D341Med (cell line): ENCODE measurements at regions not wholly inside any gene's neighbourhood (a gene's known extent, or its start where the extent isn't known, plus 50 kb on each side); places are given as distances from the start of the nearest gene placed in this dataset.
"Not testable (repeated sequence)": the region's sequence is repeated elsewhere in the genome, so short reads cannot be mapped to it uniquely, and the experiment has no call there.

ENCODE experiments used
- DNase-seq: peaks from one replicate; pipeline ENCODE4 v3.0.0; 2012; ENCODE audit warnings: low spot score

DNA sequence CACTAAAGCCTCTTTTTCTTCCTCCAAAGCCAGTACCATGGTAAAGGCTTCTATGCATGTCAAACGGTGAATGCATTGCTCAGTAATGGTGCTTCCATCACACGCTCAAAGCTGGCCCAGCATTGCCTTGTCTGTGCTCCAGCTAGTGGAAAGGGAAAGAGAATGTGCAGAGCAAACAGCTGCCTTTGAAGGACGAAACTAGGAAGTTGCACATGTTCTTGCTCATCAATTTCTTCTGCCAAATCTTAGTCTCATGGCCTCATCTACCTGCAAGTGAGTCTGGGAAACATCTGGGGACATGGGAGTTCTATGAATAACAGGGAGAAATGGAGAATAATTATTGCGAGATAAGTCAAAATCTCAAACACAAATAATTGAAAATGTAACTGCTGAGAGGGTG is 216.5 kb upstream of the SSTR4 start:
- DNase-seq = no peak

DNA sequence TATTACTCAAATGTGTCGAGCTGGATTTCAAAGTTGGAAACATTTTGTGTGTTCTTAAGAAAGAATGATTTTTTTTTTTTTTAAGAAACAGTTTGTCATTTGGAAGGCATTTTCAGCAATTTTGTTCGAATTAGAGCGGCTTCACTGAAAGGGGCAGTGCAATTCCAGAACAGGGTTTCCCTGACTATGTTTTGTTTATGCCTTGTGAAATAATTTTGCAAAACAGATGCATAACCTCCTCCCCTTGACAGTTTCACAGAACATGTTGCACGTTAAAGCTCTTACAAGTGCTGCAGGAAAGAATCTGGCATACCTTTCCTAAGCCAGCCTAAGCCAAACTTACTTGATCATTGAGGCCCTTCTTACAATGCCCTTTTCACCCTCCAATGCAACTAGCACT is 216.0 kb upstream of the SSTR4 start:
- DNase-seq = no peak

DNA sequence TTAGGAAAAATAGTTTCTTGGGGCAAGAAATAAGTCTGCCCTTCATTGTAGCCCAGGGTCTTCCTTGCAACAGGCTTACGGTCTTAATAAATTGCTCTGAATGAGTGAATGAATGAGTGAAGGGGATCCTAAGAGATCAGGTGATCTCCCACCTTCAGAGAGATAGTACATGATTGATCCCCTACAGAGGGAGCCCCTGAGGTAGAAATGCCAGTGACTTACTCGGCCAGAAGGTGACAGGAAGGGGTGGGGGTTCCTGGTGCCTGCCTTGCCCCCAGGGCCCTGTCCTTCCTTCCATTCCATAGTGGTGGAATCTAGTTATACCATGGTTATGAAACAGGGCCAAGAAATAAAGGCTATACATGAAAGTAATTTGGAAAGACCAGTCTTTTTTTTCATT is 215.3 kb upstream of the SSTR4 start:
- no peak for DNase-seq

DNA sequence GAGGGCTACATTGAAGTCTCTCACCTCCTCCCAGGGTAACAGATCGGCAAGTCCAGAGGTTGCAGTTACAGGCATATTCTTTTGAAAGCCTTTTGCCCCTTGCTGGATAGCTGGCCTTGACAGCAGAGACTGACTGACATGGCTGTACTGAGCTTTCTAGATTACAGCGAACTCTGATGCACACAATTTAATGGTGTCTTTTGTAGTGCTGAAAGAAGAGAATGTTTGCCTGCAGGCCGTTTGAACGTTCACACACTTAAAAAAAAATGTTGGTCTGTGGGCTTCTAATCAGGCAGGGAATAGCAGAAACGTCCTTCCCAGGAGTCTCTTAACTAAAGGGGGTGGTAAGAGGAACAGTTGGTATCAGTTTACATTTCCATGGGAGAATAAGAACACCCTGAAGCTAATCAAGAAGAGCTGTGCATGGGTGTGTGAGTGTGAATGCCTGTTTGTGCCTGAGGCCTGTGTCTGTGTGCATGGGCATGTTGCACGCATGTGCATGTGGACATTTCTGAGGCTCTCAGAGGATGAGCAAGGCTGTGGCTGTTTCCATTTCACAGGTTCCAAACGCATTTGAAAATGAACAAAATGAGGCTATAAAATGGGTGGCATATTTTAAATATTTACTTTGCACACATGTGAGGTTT is 213.9 kb upstream of the SSTR4 start:
- no peak for DNase-seq

DNA sequence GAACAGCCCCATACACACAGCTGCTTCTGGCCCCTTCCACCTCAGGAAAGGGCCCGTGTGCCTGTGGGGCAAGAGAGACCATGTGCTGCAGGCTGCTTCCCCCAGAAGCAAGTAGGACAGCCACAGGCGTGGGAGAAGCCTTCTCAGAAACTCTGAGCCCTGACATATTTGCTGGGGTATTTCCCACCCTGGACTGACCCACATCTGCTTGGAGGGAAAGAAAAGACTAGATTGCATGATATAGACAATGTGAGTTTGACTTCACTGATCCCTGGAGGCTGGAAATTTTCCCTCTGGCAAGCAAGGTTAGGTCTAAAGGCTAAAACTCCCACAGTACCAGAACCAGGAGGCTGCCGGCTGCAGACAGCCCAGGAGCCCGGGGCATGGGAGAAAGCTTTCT is 213.3 kb upstream of the SSTR4 start:
- no peak for DNase-seq

DNA sequence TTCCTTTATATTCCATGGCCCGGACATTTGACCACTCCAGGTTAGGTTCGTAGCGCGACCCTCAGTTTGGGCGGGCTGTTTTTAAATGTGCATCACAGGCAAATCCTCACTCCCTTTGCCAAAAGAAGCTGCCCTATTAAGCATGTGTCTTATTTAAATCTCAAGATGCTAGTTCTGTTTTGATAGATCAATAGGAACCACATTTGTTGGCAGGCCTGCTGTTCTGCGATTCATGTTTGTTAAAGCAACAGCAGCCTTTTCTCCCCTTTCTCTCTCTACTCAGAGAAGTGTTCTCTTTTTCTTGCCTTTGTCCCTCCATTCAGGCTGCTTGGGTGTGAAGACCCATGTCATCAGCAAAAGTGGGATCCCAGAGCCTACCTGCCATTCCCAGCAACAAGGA is 212.0 kb upstream of the SSTR4 start:
- DNase-seq = no peak

DNA sequence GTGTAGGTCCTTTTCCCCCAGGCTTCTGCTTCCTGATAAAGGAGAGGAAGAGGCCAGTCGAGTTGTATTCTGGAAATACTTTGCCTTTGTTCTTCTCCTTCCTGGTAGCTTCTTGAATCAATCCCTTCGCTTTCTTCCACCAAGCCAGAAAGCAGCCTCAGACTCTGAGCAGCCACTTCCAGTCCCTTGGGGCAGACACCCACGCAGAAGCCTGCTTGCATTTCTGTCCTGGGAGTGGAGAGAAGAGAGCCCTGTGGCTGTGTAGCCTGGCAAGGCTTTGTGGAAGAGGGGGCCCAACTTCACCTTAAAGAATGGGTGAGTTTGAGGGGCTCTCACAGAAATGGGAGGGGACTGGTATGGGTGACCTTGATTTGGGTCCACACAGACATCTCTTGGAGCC is 211.0 kb upstream of the SSTR4 start:
- DNase-seq = no peak

DNA sequence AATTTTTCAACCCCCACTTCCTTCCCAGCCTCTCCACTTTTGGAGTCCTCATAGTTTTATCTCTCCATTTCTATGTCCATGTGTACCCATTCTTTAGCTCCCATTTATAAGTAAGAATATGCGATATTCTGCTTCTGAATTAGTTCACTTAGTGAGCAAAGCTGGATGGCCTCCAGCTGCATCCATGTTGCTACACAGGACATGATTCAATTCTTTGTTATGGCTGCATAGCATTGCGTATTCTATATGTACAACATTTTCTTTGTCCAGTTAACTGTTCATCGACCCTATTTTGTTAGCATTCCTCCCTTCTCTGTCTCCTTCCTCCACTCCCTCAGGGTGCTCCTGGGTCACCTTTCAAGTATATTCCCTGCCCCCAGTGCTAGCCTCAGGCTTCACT is 210.0 kb upstream of the SSTR4 start:
- no peak for DNase-seq

DNA sequence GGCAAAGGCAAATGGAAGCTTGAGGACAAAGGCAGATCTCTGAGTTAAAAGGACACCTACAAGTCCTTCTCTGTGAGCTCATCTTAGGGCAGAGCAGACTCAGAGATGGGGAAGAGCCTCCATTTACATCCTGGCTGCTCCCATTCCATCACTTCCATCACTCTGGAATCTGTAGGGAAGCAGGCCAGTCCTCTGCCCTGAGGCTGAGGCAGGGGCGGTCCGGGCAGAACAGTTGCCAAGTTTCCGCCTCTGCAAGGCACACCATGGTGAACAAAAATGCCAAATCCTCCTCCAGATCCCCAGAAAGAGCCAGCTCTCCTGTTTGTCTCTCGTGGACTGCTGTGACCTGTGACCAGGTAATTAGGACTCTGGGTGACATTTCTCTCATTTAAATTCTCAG is 209.6 kb upstream of the SSTR4 start:
- no peak for DNase-seq

DNA sequence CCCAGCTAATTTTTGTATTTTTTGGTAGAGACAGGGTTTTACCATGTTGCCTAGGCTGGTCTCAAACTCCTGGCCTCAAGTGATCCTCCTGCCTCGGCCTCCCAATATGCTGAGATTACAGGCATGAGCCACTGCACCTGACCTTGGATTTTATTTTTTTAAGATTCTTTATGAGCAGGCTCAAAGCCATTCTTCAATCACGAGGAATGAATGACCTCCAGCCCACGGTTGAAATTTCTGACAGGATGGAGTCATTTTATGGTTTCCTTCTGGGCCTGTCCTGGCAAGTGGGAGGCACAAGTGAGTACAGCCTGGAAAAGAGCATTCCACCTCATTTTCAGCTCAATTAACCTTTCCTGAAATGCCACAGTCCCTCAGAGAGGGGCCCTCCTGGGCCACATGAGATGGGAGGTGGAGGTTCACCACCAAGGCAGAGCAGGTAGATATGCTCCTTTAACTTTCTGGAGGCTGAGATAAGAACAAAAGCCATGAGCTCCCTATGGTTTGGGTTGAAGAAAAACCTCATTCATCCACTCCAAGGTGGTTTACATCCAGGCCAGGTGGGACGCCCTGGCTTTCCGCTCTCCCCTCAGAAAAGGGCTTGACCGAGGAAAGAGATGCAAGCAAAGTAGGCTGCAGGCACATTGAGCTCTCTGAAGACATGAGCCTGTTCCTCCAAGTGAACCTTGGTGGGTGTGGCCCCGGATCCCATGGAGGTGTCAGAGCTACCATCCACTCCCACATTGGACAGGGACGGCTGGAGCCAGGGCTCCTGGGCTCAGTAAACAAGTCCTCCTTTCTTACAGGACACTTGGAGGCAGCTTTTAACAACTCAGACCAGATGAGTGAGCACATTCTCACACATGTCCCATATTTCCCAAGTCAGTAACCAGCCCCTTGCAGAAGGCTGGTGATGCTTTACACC is 208.5 kb upstream of the SSTR4 start:
- no peak for DNase-seq

DNA sequence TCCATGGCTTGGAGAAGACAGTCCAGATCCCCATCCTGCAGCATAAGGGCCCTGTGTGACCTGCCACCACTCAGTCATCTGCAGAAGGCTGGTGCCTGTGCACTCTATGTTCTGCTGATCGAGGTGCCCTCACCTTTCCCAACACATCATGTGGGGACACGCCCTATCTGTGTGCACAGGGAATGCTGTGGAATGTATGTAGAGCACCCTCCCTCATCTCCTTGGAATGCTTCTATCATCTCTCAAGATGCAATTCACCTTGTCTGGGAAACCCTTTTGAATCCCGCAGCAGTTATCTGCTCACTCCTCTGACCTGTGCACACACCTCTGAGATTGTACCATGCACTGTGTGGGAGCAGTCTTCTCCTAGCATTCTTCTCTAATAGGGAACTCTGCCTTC is 207.2 kb upstream of the SSTR4 start:
- no peak for DNase-seq

DNA sequence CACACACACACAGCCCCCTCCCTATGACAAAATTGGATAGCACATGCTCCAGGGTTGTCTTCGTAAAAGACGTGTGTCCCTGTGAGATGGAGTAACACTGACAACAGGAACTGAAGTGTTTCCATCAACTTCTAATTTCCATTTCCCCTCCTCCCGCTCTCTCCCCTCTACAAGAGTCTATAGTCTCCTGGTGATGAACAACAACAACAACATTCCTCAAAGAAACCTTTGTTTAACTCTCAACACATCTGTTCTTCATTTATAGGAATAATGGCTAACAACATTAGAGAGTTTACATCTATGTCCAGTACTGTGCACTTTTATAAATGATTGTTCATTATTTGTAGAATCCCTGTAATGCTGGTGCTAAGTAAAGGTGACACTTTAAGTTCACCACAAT is 205.8 kb upstream of the SSTR4 start:
- no peak for DNase-seq

DNA sequence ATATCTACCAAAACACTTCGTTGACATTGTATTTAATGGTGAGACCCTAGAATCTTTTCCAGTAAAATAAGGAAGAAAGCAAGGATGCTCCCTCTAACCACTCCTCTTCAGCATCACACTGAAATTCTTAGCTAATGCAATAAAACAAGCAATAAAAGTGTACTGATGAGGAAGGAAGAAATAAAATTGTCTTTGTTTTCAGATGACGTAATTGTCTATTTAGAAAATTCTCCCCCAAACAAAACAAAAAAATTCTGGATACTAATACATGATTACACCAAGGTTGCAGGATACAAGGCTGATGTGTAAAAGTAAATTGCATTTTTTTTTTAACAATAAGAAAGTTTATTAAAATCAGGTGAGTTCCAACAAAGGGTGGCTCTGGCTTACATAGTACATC is 205.0 kb upstream of the SSTR4 start:
- no peak for DNase-seq

DNA sequence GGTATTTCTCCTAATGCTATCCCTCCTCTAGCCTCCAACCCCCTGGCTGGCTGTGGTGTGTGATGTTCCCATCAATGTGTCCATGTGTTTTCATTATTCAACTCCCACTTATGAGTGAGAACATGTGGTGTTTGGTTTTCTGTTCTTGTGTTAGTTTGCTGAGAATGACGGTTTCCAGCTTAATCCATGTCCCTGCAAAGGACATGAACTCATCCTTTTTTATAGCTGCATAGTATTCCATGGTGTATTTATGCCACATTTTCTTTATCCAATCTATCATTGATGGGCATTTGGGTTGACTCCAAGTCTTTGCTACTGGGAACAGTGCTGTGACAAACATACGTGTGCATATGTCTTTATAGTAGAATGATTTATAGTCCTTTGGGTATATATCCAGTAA is 204.4 kb upstream of the SSTR4 start:
- not testable (repeated sequence) for DNase-seq

DNA sequence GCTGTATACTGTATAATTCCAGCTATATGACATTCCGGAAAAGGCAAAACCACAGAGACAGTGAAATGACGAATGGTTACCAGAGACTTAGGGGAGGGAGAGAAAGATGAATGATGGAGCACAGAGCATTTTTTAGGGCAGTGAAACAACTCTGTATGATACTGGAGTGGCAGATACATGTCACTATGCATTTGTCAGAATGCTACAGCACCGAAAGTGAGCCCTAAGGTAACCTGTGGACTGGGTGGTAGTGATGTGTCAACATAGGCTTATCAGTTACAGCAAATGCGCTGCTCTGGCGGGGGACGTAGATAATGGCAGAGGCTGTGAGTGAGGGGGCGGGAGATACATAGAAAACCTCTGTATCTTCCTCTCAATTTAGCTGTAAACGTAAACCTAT is 201.3 kb upstream of the SSTR4 start:
- no peak for DNase-seq

DNA sequence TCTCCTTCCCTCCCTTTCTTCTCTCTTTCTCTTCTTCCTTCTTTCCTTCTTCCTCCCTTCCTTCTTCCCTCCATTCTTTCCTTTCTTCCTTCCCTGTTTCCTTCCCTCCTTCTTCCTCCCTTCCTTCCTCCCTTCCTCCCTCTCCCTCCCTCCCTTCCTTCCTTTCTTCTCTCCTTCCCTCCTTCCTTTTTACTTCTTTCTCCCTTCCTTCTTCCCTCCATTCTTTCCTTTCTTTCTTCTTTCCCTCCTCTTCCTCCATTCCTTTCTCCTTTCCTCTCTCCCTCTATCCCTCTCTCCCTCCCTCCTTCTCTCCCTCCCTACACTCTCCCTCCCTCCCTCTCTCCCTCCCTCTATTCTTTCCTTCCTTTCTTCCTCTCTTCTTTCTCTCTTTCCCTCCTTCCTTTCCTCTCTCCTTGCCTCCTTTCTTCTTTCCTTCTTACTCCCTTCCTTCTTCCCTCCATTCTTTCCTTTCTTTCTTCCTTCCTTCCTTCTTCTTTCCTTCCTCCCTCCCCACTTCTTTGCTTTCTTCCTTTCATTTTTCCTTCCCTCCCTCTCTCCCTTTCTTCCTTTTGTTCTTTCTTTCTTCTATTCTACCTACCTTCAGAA is 200.4 kb upstream of the SSTR4 start:
- DNase-seq = no peak

DNA sequence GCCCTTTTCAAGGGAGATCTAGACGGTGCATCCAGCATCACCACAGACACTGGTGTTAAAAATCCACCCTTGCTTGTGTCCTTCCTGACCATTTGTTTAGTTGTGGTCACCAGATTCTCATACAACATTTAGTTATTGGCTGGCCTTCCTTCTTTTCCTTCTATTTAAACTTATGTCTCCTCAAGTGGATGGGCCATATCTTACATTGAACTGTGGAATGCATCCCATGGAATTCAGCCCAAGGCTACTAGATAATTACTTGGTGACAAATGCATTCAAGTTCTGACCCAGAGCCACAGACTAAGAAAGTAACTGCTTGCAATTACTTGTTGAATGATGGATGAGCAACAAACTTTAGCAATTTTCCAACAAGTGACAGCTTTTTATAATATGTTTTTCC is 198.9 kb upstream of the SSTR4 start:
- DNase-seq = no peak

DNA sequence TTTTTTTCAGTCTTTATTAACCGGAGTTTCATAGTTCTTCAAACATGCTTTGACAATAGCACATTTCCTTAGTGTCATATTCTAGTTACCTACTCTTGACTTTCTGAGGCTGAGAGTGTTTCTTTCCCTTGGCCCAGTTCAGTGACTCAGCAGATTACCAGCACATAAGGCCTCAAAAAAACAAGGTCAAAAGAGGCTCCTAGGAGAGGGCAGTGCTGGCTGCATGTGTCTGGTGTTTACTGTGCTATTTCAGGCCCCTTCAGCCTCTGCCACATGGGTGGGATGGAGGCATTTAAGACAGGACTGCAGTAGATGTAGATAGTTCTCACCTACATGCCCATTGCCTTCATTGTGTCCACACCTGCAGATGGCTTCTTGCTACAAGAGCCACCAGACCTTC is 198.2 kb upstream of the SSTR4 start:
- DNase-seq = no peak

DNA sequence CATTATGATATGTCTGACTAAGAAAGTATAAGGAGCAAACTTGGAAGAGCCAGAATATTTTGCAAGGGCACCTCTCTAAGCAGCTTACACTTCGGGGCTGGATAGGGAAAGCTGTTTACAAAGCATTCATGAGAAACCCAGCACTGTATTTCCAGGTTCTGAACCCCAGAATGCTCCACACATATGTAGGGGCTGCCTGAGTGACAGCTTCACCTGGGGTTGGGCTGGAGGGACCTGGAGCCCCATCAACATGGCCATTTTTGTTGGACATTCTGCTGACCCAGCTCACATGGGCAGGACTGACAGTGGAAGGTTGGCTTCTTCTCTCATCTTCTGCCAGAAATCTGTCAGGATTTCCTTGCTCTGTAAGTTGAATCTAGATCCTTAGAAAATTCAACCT is 197.1 kb upstream of the SSTR4 start:
- no peak for DNase-seq

DNA sequence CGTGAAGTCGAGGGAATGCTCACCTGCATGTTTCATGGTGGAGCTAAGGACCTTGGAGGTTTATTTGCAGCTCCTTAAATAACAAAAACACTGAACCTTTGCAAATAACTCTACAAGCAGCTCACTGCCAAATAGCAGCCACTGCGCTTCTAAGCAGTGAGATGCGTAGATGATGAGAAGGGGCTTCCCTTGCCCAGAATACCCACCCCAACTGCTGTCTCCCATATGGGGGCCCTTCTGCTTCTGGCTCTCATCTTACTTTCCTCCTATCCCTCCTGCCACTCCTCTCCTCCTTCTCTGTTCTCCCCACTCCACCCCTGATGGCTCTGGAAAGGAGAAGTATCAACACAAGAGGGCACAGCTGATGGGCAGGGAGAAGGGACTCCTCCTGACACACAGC is 193.3 kb upstream of the SSTR4 start:
- DNase-seq = no peak

DNA sequence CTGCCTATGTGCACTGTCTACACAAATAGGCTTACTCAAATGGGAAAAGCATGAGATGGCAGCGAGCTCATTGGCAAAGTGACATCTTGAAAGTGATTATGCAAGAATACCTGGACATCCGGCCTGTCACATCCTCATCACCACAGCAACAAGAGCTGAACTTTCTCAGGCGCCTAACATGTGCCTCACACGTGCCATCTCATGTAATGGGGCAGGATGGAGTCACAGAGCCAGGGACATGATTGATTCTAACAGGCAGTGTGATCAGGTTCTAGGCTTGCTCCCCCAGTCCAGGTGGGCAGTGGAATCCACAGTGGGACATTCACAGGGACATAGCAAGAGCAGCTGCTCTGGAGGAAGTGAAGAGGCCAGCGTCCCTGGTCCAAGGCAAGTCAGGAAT is 192.3 kb upstream of the SSTR4 start:
- DNase-seq = no peak

DNA sequence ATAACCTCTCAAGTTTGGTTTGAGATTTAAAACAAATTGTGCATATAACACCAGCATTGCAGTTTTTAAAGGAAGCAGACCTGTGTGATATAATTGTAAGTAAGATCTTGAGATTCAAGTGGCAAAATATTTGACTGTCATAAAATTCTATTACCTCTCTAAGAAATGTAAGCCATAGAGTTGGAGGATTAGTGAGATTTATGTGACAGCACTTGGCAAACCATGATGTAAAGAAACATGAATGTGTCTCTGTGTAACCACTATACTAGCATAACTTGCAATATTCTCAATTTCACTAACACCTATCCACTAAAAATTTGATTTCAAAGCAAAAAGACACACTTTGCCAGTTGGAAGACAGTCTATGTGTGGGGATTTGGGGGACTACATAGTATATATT is 190.2 kb upstream of the SSTR4 start:
- DNase-seq = no peak

DNA sequence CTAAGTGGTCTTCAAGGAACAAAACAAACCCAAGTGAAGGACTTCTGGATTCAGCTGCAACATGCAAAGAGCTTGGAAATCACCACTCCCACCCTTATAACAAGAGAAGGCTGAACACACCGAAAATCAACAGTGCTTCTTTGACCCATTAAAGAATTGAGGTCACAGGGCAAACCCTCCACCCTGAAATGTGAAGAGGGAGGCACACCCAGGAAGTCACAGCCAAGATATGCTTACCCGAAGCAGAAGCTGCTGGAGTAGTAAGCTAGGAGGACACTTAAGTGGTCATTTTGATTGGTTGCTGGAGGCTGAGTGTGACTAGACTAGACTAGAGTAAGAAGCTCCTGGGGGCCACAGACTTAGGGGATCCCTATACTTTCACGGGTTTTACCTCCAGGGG is 188.2 kb upstream of the SSTR4 start:
- no peak for DNase-seq
